NB4 (cell line): ENCODE measurements at regions not wholly inside any gene's neighbourhood (a gene's known extent, or its start where the extent isn't known, plus 50 kb on each side); places are given as distances from the start of the nearest gene placed in this dataset.

Source experiments
- DNase-seq: peaks from one replicate; pipeline ENCODE4 v3.0.0; 2010; ENCODE audit warnings: low read depth
- H3K4me3 ChIP-seq: one replicate; pipeline ENCODE4 v1.5.1; 2011; ENCODE audit warnings: mild to moderate bottlenecking, low read depth, low read length, moderate library complexity
- CTCF ChIP-seq: IDR thresholded peaks from one replicate; pipeline ENCODE4 v1.5.1; 2012; ENCODE audit warnings: low read depth, low read length
- MYC ChIP-seq: IDR thresholded peaks from 2 replicates; pipeline ENCODE4 v1.6.1; 2011; ENCODE audit warnings: low read depth, low read length
- POLR2A ChIP-seq: IDR thresholded peaks from 2 replicates; pipeline ENCODE4 v1.6.1; 2011; ENCODE audit warnings: mild to moderate bottlenecking; ENCODE audit not compliant: insufficient read length; ENCODE audit errors: extremely low read depth
- TF ChIP-seq, protein P1 (sequence below): IDR thresholded peaks from 2 replicates; pipeline ENCODE4 v1.6.1; 2011; ENCODE audit warnings: low read depth, low read length

DNA sequence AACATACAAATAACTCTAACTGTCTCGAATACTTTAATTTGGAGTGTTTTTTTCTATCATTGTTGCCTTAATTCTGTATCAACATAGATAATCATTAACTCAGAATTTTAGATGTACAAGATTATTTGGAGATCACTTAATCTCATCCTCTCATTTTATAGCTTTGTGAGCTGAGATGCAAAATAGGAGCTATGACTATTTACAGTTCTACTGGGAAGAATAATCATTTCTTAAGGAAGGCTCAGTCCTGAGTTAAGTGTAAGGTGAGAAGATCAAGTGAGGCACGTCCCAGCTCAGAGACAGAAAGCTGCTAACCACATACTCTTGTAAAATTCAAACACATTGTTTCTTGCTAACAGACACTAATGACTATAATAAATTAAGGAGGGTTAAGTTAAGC, 66.2 kb downstream of the CCDC54 start:
- no peak for DNase-seq
- no peak overlapping the region for H3K4me3 ChIP-seq
- TF ChIP-seq CTCF (no peak), MYC (no peak), POLR2A (no peak)
- TF ChIP-seq, protein P1, sequence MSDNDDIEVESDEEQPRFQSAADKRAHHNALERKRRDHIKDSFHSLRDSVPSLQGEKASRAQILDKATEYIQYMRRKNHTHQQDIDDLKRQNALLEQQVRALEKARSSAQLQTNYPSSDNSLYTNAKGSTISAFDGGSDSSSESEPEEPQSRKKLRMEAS: no peak

DNA sequence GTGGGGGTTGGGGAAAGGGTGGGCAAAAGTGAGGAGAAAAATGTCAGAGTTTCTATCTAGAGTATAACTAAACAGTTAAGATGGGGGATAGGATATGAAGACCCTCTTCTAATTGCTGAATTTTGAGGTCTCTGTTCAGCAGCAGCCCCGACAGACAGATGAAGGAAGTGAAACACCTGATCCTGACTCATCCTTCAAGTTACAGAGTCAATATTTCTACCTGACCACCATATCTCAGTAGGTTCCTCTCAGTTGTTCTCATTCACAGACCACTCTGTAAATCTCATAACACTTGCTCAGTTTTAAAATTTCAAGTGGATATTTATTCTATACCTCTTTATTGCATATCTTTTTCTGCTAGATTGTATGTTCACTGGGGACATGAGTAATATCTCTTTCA, 69.5 kb downstream of the CCDC54 start:
- DNase-seq: no peak
- no peak overlapping the region for H3K4me3 ChIP-seq
- TF ChIP-seq POLR2A (no peak), MYC (no peak), CTCF (no peak)
- TF ChIP-seq, protein P1: no peak

GRCh38 chr3:107450254-107450893, 72.4 kb upstream of the BBX start:
- TF ChIP-seq POLR2A: no peak
- TF ChIP-seq MYC: no peak
- no peak for TF ChIP-seq CTCF
- TF ChIP-seq, protein P1: no peak
- no peak overlapping the region for H3K4me3 ChIP-seq
- no peak for DNase-seq

GRCh38 chr3:107452436-107452835, 70.3 kb upstream of the BBX start:
- TF ChIP-seq POLR2A: no peak
- TF ChIP-seq CTCF: no peak
- TF ChIP-seq MYC: no peak
- TF ChIP-seq, protein P1: no peak
- no peak overlapping the region for H3K4me3 ChIP-seq
- no peak for DNase-seq

GRCh38 chr3:107453504-107453903, 69.3 kb upstream of the BBX start:
- no peak for DNase-seq

More at GRCh38 chr3:107453504-107453903, 69.3 kb upstream of the BBX start:
- H3K4me3 ChIP-seq: no peak overlapping the region
- TF ChIP-seq, protein P1: no peak
- no peak for TF ChIP-seq POLR2A
- TF ChIP-seq MYC: no peak
- TF ChIP-seq CTCF: no peak
